ENCODE measurements at regions not wholly inside any gene's neighbourhood (a gene's known extent, or its start where the extent isn't known, plus 50 kb on each side); places are given as distances from the start of the nearest gene placed in this dataset.

- Mint-ChIP-seq H3K27me3 (ENCODE audit: low read depth) (peaks cover 14% of the 10 kb centered on the region), H3K4me1 (ENCODE audit: low read depth) (no peaks in the 10 kb centered on the region), H3K9me3 (no peaks in the 10 kb centered on the region), H3K4me3 (no peak overlapping the region), H3K36me3 (ENCODE audit: low read depth) (no peaks in the 10 kb centered on the region), H3K27ac (no peak overlapping the region)
- DNase-seq (ENCODE audit: low spot score): no peak
Observed at GRCh38 chr16:82232806-82233205, 62.8 kb upstream of the MPHOSPH6 start.

DNA sequence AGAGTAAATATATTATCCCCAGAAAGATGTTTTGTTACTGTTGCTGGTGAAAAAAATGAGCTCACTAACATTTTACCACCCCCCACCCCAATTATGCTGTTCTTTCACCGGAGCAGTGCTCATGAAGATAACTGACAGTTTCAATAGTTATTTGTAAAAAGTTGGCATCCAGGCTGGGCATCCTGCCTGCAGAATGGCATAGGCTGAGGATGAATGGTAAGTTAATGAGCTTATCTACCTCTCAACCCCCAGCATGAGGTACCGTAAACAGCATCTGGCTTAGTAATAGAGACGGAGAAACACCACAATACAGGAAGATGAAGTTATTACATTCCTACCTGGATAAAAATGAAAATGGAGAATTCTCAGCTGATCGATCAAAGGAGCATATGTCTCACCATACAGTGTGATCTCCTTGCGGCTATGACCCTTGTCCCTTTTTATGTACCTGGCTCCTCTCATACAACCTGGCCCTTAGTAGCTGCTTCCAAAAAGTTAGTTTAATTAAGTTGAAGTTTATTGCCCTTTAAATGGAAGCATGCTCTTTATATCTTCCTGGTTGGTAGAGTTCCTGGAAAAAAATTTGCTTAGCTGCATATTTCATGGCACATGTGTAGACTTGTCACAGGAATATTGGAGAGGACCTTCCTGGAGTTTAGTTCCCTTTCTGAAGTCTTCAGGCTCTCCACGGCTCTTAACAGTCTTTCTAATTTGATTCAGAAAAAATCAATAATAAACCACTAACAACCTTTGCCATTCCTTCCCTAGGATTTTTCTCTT lies 61.2 kb upstream of the MPHOSPH6 start:
- no peak overlapping the region for H3K27ac Mint-ChIP-seq
- H3K27me3 Mint-ChIP-seq (ENCODE audit: low read depth): peaks cover 16% of the 10 kb centered on the region
- H3K4me1 Mint-ChIP-seq (ENCODE audit: low read depth): no peaks in the 10 kb centered on the region
- no peaks in the 10 kb centered on the region for H3K9me3 Mint-ChIP-seq
- no peak overlapping the region for H3K4me3 Mint-ChIP-seq
- no peak for DNase-seq (ENCODE audit: low spot score)
- no peaks in the 10 kb centered on the region for H3K36me3 Mint-ChIP-seq (ENCODE audit: low read depth)

GRCh38 chr16:82229800-82230619 lies 60.0 kb upstream of the MPHOSPH6 start:
- Mint-ChIP-seq H3K27me3 (ENCODE audit: low read depth) (peaks cover 22% of the 10 kb centered on the region), H3K4me3 (no peak overlapping the region), H3K36me3 (ENCODE audit: low read depth) (no peaks in the 10 kb centered on the region), H3K9me3 (no peaks in the 10 kb centered on the region), H3K4me1 (ENCODE audit: low read depth) (no peaks in the 10 kb centered on the region), H3K27ac (no peak overlapping the region)
- DNase-seq (ENCODE audit: low spot score): peak; percentile 28

- Mint-ChIP-seq H3K27ac (no peak overlapping the region), H3K4me3 (no peak overlapping the region), H3K4me1 (ENCODE audit: low read depth) (no peaks in the 10 kb centered on the region), H3K27me3 (ENCODE audit: low read depth) (peaks cover 25% of the 10 kb centered on the region), H3K9me3 (no peaks in the 10 kb centered on the region), H3K36me3 (ENCODE audit: low read depth) (no peaks in the 10 kb centered on the region)
- no peak for DNase-seq (ENCODE audit: low spot score)
Observed at GRCh38 chr16:82226327-82226726, 56.3 kb upstream of the MPHOSPH6 start.

DNA sequence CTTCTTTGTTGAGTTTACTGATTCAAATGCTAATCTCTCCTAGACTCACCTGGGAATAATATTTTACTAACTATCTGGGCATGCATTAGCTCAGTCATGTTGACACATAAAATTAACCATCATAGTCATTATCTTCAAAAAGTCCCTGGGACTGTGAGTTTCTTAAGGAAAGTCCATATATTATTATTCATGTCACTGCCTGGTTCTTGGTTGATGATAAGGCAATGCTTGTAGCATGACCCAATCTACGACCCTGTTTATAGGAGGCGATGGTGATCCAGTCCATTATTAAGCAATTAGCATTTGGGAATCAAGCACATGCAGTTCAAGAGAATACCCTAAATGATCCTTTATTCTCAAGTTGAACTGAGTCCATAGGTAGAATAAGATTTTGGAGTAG lies 54.8 kb upstream of the MPHOSPH6 start:
- DNase-seq (ENCODE audit: low spot score): no peak
- H3K4me1 Mint-ChIP-seq (ENCODE audit: low read depth): no peaks in the 10 kb centered on the region
- no peaks in the 10 kb centered on the region for H3K36me3 Mint-ChIP-seq (ENCODE audit: low read depth)
- peaks cover 21% of the 10 kb centered on the region for H3K27me3 Mint-ChIP-seq (ENCODE audit: low read depth)
- H3K27ac Mint-ChIP-seq: no peak overlapping the region
- H3K4me3 Mint-ChIP-seq: no peak overlapping the region
- H3K9me3 Mint-ChIP-seq: no peaks in the 10 kb centered on the region

DNA sequence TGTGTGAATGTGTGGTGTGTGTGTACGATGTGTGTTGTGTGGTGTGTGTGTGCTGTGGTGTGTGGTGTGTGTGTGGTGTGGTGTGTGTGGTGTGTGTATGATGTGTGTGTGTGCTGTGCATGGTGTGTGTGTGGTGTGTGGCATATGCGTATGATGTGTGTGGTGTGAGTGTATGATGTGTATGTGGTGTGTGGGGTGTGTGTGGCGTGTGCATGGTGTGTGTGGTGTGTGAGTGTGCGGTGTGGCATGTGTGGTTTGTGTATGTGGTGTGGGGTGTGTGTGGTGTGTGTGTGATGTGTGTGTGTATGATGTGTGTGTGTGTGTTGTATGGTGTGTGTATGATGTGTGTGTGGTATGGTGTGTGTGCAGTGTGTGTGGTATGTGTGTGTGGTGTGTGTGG lies 50.5 kb upstream of the MPHOSPH6 start:
- DNase-seq (ENCODE audit: low spot score): no peak
- H3K36me3 Mint-ChIP-seq (ENCODE audit: low read depth): no peaks in the 10 kb centered on the region
- no peak overlapping the region for H3K27ac Mint-ChIP-seq
- H3K27me3 Mint-ChIP-seq (ENCODE audit: low read depth): peaks cover 13% of the 10 kb centered on the region
- H3K4me1 Mint-ChIP-seq (ENCODE audit: low read depth): no peaks in the 10 kb centered on the region
- H3K9me3 Mint-ChIP-seq: no peaks in the 10 kb centered on the region
- no peak overlapping the region for H3K4me3 Mint-ChIP-seq
